ENCODE measurements at regions not wholly inside any gene's neighbourhood (a gene's known extent, or its start where the extent isn't known, plus 50 kb on each side); places are given as distances from the start of the nearest gene placed in this dataset.

DNA sequence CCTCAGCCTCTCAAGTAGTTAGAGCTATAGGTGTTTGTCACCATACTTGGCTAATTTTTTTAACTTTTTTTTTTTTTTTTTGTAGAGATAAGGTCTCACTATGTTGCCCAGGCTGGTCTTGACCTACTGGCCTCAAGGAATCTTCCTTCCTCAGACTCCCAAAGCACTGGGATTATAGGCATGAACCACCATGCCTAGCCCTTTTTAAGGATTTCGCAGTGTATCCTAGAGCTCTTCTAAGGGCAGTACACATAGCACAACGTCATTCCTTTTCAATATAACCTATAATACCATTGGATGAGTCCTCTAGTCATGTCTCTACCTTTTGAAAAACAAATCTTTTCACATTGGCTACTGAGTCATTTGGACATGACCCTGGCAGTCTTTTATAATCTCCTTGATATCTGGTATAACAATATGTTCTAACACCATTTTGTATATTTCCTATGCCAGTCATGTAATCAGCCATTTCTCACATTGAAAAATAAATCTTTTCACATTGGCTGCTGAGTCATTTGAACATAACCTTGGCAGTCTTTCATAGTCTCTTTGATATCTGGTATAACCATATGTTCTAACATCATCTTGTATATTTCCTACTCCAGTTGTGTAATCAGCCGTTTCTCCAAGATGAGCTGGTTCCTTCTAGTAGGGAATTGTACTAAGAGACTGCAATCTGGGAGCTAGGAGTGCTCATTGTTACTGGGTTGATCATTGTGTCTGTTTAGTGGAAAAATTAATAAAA, 944.7 kb downstream of the MCTP2 start:
- ATAC-seq (no peak), DNase-seq (no peak)
- ChIA-PET POLR2A (interaction anchor here (1.0 kb wide), 1 partner anchor 8 kb away, joined by 4 read pairs; no protein-coding TSS in a partner anchor), CTCF (no interaction called here)
- intact Hi-C loops (cut with micrococcal nuclease) = no loop called here
- Mint-ChIP-seq H3K27ac (no peak overlapping the region), H3K36me3 (ENCODE audit: low read depth) (no peaks in the 10 kb centered on the region), H3K4me1 (ENCODE audit: low read depth) (no peaks in the 10 kb centered on the region), H3K4me3 (no peak overlapping the region), H3K9me3 (peaks cover 6% of the 10 kb centered on the region), H3K27me3 (peaks cover 6% of the 10 kb centered on the region)
- TF ChIP-seq, protein P1, sequence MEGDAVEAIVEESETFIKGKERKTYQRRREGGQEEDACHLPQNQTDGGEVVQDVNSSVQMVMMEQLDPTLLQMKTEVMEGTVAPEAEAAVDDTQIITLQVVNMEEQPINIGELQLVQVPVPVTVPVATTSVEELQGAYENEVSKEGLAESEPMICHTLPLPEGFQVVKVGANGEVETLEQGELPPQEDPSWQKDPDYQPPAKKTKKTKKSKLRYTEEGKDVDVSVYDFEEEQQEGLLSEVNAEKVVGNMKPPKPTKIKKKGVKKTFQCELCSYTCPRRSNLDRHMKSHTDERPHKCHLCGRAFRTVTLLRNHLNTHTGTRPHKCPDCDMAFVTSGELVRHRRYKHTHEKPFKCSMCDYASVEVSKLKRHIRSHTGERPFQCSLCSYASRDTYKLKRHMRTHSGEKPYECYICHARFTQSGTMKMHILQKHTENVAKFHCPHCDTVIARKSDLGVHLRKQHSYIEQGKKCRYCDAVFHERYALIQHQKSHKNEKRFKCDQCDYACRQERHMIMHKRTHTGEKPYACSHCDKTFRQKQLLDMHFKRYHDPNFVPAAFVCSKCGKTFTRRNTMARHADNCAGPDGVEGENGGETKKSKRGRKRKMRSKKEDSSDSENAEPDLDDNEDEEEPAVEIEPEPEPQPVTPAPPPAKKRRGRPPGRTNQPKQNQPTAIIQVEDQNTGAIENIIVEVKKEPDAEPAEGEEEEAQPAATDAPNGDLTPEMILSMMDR (IDR thresholded peaks at IDR 0.05) = no peak

DNA sequence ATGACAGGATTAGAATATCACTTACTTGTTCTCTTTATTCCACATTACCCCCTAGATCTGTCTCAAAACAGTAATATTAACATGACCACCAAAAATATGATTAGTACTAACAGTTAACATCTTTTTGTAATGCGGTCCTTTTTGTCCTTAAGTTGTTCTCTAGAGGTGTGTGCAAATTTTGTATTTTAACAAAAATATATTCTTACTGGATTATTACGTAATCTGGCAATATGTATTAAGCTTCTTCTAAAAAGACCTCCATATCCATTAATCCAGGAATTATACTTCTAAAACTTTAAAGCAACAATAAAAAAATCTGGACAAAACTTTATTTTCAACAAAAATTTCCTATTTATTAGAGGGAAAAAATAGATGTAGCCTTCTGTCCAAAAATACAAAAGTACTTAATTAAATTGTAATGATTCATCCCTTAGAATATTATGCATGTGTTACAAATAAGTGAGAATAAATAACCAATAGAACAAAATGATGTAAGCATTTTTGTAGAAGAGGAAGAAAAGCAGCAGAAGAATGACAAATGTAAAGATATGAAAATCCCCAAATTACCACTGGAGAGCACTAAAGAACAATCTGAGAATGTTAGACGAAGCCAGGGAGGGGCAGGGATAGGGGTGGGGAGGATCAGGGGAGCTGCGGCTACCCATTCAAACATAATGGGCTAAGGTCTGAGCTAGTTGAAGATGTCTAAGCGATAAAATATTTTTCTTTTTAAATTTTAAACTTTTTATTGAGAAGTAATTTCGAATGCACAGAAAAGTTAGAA, 945.6 kb downstream of the MCTP2 start:
- TF ChIP-seq, protein P1 (IDR thresholded peaks at IDR 0.05) = no peak
- ATAC-seq (no peak), DNase-seq (no peak)
- intact Hi-C loops (cut with micrococcal nuclease) = no loop called here
- POLR2A ChIA-PET = no interaction called here
- peaks cover 7% of the 10 kb centered on the region for H3K9me3 Mint-ChIP-seq
- no peaks in the 10 kb centered on the region for H3K36me3 Mint-ChIP-seq (ENCODE audit: low read depth)
- CTCF ChIA-PET = no interaction called here
- no peak overlapping the region for H3K27ac Mint-ChIP-seq
- no peak overlapping the region for H3K4me3 Mint-ChIP-seq
- H3K27me3 Mint-ChIP-seq = peaks cover 2% of the 10 kb centered on the region
- no peaks in the 10 kb centered on the region for H3K4me1 Mint-ChIP-seq (ENCODE audit: low read depth)

DNA sequence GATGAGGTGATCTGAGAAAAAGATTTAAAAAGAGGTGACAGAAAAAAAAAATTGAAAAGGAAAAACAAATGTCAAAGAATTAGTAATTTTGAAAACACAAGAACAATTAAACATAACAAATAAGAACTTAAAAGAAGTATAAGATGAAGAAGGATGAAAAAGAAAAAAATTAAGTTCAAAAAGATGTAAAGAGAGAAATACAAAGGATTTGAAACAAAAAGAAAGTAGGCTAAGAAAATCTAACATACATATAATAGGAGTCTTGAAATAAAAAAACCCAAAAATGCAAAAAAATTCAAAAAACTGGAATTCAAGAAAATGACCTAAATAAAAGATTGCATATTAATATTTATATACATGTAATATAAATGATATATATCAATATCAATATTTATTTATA, 949.2 kb downstream of the MCTP2 start:
- TF ChIP-seq, protein P1 (IDR thresholded peaks at IDR 0.05) = no peak
- Mint-ChIP-seq H3K36me3 (ENCODE audit: low read depth) (no peaks in the 10 kb centered on the region), H3K9me3 (peaks cover 7% of the 10 kb centered on the region), H3K4me3 (no peak overlapping the region), H3K4me1 (ENCODE audit: low read depth) (no peaks in the 10 kb centered on the region), H3K27ac (no peak overlapping the region), H3K27me3 (peaks cover 2% of the 10 kb centered on the region)
- intact Hi-C loops (cut with micrococcal nuclease) = no loop called here
- no peak for DNase-seq
- POLR2A ChIA-PET = no interaction called here
- CTCF ChIA-PET = interaction anchor here (1.1 kb wide), 1 partner anchor 10 kb away, joined by 3 read pairs; no protein-coding TSS in a partner anchor
- no peak for ATAC-seq

- intact Hi-C loops (cut with micrococcal nuclease) = no loop called here
- no peak for DNase-seq
- TF ChIP-seq, protein P1 (IDR thresholded peaks at IDR 0.05) = no peak
- Mint-ChIP-seq H3K4me3 (no peak overlapping the region), H3K27me3 (peaks cover 1% of the 10 kb centered on the region), H3K36me3 (ENCODE audit: low read depth) (no peaks in the 10 kb centered on the region), H3K9me3 (peaks cover 9% of the 10 kb centered on the region), H3K27ac (no peak overlapping the region), H3K4me1 (ENCODE audit: low read depth) (no peaks in the 10 kb centered on the region)
- POLR2A ChIA-PET = no interaction called here
- no peak for ATAC-seq
- CTCF ChIA-PET = no interaction called here
Observed at GRCh38 chr15:95182091-95182490, 950.7 kb downstream of the MCTP2 start.

GRCh38 chr15:95192923-95193322, 961.6 kb downstream of the MCTP2 start:
- TF ChIP-seq, protein P1 (IDR thresholded peaks at IDR 0.05) = no peak
- Mint-ChIP-seq H3K27ac (no peak overlapping the region), H3K27me3 (peaks cover 1% of the 10 kb centered on the region), H3K4me1 (ENCODE audit: low read depth) (no peaks in the 10 kb centered on the region), H3K4me3 (no peak overlapping the region), H3K36me3 (ENCODE audit: low read depth) (no peaks in the 10 kb centered on the region), H3K9me3 (no peaks in the 10 kb centered on the region)
- intact Hi-C loops (cut with micrococcal nuclease) = no loop called here
- POLR2A ChIA-PET = no interaction called here
- ATAC-seq (no peak), DNase-seq (no peak)
- CTCF ChIA-PET = no interaction called here

All from activated CD8-positive, alpha-beta T cell treated with anti-CD3 and anti-CD28 coated beads for 36 hours (primary cell).